SK-N-MC (cell line): ENCODE measurements at regions not wholly inside any gene's neighbourhood (a gene's known extent, or its start where the extent isn't known, plus 50 kb on each side); places are given as distances from the start of the nearest gene placed in this dataset.

Source experiments
- EZH2 ChIP-seq: fragments of 200-600 bp; sonication (generic); IDR thresholded peaks from one replicate; pipeline ENCODE4 v1.6.1; 2017; ENCODE audit warnings: antibody characterized with exemption
- POLR2AphosphoS5 ChIP-seq: IDR thresholded peaks from 2 replicates; pipeline ENCODE4 v1.6.1; 2012; ENCODE audit warnings: mild to moderate bottlenecking, low read depth, low read length, borderline replicate concordance

- no peak for TF ChIP-seq POLR2AphosphoS5
- no peak for TF ChIP-seq EZH2
Measured at GRCh38 chr2:15728245-15728938, 136.7 kb downstream of the DDX1 start.
